Choroid plexus epithelial cell (primary cell): ENCODE measurements at regions not wholly inside any gene's neighbourhood (a gene's known extent, or its start where the extent isn't known, plus 50 kb on each side); places are given as distances from the start of the nearest gene placed in this dataset.
"Not testable (repeated sequence)": the region's sequence is repeated elsewhere in the genome, so short reads cannot be mapped to it uniquely, and the experiment has no call there.

Experiments used
- DNase-seq: peaks from one replicate; pipeline ENCODE4 v3.0.0-alpha.2; 2010; ENCODE audit warnings: low read depth
- H3K4me3 ChIP-seq: 2 replicates; pipeline ENCODE4 v1.5.1; 2011; ENCODE audit warnings: low read depth, mild to moderate bottlenecking, control low read depth, low read length, moderate library complexity
- CTCF ChIP-seq: conservative IDR thresholded peaks from 2 replicates; pipeline ENCODE4 v1.5.1; 2011; ENCODE audit warnings: low read depth, mild to moderate bottlenecking, control low read depth, inconsistent platforms, low read length, moderate library complexity

- no peak for DNase-seq
- no peak for TF ChIP-seq CTCF
- no peak overlapping the region for H3K4me3 ChIP-seq
These were observed 94.0 kb upstream of the UMPS start for GRCh38 chr3:124636101-124636862.

GRCh38 chr3:124636863-124637296 is 93.4 kb upstream of the UMPS start:
- TF ChIP-seq CTCF = no peak
- no peak for DNase-seq
- no peak overlapping the region for H3K4me3 ChIP-seq

GRCh38 chr3:124639406-124640237 is 90.6 kb upstream of the UMPS start:
- no peak overlapping the region for H3K4me3 ChIP-seq
- no peak for TF ChIP-seq CTCF
- no peak for DNase-seq

- DNase-seq = no peak
- TF ChIP-seq CTCF = no peak
- no peak overlapping the region for H3K4me3 ChIP-seq
These were observed 89.5 kb upstream of the UMPS start for GRCh38 chr3:124640635-124641306.

GRCh38 chr3:124643453-124643852 is 86.8 kb upstream of the UMPS start:
- H3K4me3 ChIP-seq = no peak overlapping the region
- DNase-seq = no peak
- TF ChIP-seq CTCF = no peak

DNA sequence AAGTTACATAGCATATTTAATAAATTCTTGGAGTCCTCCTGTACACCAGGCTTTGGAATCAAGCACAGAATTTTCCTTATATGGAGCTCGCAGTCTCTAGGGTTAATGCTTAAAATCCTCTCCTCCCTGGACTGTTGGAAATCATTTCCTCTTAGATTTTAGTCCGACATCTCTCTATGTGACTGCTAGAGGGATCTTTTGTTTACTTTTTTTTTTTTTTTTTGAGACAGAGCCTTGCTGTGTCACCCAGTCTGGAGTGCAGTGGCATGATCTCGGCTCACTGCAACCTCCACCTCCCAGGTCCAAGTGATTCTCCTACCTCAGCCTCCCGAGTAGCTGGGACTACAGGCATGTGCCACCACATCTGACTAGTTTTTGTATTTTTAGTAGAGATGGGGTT is 84.1 kb upstream of the UMPS start:
- not testable (repeated sequence) for DNase-seq, H3K4me3 ChIP-seq

- no peak for DNase-seq
- H3K4me3 ChIP-seq = no peak overlapping the region
- no peak for TF ChIP-seq CTCF
These were observed 81.7 kb upstream of the UMPS start for GRCh38 chr3:124648551-124648950.
